ENCODE measurements at regions not wholly inside any gene's neighbourhood (a gene's known extent, or its start where the extent isn't known, plus 50 kb on each side); places are given as distances from the start of the nearest gene placed in this dataset.

DNA sequence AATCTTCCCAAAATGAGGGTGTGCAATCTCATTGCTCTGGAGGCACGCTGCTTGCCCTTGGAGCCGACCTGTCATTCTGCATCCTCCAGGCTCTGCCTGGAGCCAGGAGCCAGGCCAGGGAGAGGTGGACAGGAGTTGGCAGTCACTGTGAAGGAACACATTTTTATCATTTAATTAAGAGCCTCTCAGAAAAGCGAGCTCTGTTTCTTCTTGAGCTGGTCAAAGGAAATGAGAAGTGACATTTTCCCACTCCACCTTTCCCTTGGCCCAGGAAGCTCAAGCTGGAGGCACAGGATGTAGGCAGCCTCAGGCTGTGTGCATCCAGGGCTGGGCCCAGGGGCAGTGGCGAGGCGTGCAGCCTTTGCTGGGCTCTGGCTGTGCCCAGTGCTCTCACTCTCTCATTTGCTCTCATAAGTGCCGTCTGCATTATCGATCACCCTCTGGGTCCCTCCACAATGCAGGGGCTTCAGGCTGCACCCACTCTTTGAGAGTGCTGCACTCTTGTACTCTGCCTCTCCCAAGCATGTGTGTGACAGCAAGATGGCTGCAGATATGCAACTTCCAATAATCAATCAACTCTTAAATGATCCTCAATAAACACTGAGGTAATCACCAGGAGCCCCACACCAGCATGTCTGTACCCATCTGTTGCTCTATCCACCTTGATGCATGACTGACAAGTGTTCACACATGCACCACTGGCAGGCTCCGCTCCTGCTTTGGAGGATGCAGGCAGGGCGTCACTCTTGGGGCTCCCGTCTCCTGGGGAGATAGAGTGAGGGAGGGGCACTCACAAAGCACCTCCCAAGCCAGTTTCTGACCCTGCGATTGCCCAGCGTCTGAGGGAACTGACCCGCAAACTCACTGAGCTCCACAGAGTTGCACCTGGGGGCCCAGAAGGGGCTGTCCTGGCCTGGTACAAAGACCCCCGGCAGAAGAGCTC, 171.4 kb downstream of the ZNF248 start:
- FAIRE-seq (no peak), DNase-seq (ENCODE audit: low spot score) (no peak)

DNA sequence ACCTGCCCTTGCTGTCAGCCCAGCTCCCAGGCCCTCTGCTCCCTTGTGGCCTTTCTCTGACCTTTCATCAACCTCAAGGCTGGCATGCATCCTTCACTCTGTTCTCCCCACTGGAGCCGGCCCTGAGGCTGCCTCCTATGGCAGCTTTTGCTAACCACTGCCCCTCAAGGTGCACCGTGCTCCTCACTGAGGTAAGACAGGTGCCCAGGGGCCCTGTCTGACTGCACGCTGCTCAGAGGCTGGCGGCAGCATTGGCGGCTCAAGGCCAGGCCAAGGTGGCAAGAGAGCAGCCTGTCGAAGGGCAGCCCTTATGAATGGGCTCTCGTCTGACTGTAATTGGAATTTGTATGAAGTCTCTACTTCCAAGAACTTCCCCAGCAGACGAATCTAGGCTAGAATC, 172.6 kb downstream of the ZNF248 start:
- DNase-seq (ENCODE audit: low spot score), result no peak
- no peak for FAIRE-seq

DNA sequence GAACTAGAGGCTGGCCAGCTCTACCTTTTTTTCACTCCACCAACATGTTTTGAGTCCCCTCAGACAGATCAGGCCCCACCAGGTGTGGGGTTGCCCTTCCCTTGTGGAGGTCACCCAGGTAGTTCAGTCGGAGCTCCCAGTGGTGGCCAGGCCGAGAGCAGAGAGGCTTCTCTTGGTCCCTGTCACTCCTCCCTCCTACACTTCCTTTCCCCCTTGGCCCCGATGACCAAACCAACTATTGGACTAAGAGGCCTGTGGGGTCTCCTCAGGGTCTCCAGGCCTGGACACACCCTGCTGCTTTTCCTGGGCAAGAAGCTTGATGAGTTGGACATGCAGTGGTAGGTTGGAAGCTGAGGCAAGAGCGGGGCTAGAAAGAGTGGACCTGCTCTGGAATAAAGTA, 174.8 kb downstream of the ZNF248 start:
- FAIRE-seq, result no peak
- no peak for DNase-seq (ENCODE audit: low spot score)

DNA sequence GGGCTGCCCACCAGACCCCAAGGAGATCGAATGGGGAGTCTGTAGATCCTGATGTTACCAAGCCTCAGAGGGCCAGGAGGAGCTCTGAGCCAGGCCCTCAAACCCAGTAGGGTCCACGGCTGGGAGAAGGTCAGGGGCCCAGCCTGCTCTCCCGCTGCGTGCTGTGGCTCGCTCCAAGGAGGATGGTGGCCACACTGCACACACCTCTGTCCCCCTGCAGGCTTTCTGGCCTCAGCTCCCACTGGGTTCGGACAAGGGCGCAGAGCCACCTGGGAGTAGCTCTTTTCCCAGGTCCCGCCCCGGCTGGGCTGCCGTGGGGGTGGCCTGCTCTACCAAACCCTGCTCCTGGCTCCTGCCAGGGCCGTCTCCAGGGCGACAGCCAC, 175.8 kb downstream of the ZNF248 start:
- no peak for DNase-seq (ENCODE audit: low spot score)
- no peak for FAIRE-seq

DNA sequence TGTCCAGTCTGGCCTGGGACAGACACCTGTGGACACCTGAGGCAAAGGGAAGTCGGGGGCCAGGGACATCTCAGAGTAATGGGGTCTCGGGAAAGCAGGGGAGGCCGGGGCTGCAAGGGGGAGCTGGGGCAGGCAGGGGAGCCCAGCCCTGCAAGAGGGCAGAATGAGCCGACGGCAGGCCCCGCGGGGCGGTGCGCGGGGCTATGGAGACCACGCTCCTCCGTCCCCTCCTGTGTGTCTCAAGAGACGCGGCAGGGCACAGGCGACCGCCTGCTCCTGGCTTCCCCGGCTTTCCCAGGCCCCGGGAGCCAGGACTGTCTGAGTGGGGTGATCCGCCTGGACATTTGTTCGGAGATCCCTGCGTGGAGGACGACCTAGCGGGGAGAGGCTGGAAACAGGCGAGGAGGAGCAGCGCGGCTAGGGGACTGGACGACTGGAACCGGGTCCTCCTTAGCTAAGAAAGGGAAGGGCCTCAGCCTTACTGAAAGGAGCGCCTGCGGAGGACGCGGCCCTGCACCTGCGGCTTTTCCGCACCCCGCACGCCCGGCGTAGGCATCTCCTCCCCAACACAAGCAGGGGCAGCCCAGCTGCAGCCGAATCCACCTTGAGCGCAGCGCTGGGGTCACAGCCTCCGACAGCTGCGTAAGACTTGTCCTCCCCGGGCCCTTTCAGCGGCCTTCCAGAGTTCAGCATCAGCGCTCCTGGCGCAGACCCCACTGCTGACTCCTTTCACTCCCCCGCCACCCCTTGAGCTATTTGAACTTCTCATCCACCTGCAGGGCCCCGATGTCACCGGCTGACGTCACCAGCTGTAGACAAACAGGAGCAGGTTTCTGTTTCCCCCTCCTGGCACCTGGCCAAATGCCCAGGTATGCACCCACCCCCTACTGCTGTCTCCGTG, 176.4 kb downstream of the ZNF248 start:
- no peak for FAIRE-seq

DNA sequence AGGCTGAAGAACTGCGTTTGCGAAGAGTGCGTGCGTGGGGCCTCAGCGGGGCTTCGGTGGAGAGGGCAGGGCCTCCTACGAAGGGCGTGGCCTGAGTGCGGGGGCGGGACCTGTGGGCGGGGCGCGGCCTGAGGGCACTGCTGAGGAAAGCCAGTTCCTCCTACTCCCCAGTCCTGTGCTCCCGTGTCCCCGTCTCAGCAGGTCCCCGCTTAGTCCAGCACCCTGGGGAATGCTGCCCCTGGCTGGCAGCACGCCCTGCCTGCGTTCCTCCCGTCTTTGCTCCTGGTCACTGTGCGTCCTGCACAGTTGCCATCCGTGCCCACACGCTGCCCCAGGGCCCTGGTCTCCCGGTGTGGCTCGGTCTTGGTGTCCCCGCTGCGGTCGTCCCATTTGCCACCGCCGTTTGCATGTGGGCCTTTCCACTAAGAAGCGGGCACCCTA, 177.1 kb downstream of the ZNF248 start:
- no peak for DNase-seq (ENCODE audit: low spot score)
- no peak for FAIRE-seq

More for the DNA sequence above, 176.4 kb downstream of the ZNF248 start:
- no peak for DNase-seq (ENCODE audit: low spot score)

DNA sequence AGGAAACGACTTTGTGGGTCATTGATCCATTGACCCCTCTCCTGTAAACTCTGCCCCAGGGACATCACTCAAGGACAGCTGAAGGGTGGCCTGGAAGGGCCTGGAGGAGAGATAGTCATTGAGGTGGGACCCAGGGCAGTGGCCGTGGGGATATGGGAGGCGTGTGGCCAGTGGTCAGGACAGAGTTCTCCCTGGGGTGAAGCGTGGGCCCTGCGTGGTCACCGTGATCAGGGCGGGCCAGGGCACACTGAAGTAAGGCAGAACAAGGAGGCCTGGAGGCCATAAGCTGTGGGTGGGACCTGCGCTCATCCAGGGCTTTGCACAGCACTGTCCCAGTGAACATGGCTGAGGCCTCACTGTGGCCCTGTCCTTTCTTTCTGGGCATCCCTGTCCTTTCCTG, 177.9 kb downstream of the ZNF248 start:
- DNase-seq (ENCODE audit: low spot score), result no peak

DNA sequence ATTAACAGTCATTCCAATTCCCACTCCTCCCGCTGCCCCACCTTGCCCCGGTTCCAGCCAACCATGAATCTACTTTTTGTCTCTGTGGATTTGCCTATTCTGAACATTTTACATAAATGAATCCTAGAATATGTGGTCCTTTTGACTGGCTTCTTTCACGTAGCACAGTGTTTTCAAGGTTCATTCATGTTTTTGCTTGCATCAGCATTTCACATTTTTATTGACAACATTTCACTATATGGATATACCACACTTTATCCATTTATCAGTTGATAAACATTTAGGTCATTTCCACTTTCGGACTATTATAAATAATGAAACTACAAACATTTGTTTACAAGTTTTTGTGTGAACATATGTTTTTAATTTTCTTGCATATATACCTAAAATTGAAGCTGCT, 182.0 kb downstream of the ZNF248 start:
- no peak for FAIRE-seq

More for the DNA sequence above, 177.9 kb downstream of the ZNF248 start:
- FAIRE-seq, result no peak

DNA sequence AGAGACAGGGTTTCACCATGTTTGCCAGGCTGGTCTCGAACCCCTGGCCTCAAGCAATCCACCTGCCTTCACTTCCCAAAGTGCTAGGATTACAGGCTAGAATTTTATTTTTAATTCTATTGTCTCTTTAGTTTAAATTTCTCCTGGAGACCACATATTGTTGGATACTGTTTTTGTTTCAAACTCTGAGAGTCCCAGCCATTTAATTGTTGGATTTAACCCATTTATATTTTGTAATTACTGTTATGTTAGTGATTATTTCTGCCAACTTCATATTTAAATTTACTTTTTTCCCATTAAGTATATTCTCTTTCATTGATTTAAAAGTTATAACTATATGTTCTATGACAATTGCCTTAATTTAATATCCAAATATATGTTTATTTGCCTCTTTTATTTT, 185.6 kb downstream of the ZNF248 start:
- FAIRE-seq, result no peak
- no peak for DNase-seq (ENCODE audit: low spot score)

More for the DNA sequence above, 182.0 kb downstream of the ZNF248 start:
- DNase-seq (ENCODE audit: low spot score), result no peak

DNA sequence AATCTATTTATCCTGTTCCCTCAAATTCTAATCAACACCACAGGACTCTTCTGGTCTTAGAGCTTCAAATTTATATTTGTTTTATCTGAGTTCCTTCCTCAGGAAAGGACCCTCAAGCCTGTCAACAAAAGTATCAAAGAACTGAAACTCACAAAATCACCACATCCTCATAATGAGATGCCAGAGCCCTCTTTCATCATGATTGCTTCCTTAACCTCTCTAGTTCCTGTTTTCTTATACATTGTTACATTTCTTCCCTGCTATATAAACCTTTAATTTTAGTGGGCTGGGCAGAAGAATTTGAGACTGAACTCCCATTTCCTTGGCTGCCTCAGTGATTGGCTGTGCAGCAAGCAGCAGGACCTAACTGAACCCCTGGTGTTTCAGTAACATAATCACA, 189.7 kb downstream of the ZNF248 start:
- DNase-seq (ENCODE audit: low spot score), result no peak
- FAIRE-seq, result no peak

DNA sequence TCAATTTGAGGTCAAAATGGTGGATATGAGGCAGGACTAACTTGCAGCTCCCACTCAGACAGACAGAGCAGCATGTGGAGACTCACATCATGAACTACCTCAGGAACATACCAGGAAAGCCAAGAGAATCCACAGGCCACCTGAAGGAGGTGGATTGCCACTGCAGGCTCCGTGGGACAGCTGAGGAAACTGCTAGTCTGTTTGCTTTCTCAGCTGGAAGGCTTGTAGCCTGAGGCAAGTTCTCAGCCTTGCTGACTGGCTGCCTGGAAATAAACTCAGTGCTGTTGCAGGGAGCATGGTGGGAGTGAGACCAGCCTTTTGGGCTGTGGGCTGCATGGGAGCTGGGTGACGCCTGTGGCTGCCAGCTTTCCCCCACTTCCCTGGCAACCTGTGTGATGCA, 202.9 kb downstream of the ZNF248 start:
- FAIRE-seq, result no peak
- no peak for DNase-seq (ENCODE audit: low spot score)

DNA sequence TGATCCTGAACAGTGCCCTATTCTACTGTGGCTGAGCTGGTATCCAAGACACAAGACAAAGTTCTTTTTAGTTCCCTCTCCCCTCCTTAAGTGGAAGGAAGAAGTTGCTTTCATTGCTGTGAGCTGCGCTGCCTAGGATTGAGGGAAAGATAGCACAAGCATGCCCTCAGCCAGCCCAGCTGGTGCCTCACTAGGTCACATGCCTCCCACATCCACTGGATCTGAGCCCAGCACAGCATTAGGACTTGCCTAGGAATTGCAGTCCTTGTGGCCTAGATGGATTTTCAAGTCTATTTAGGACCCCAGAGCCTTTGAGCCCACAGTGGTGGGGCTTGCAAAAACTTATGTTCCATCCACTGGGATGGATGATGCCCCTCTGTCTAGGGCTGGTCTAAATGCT, 214.2 kb downstream of the ZNF248 start:
- no peak for FAIRE-seq
- no peak for DNase-seq (ENCODE audit: low spot score)

DNA sequence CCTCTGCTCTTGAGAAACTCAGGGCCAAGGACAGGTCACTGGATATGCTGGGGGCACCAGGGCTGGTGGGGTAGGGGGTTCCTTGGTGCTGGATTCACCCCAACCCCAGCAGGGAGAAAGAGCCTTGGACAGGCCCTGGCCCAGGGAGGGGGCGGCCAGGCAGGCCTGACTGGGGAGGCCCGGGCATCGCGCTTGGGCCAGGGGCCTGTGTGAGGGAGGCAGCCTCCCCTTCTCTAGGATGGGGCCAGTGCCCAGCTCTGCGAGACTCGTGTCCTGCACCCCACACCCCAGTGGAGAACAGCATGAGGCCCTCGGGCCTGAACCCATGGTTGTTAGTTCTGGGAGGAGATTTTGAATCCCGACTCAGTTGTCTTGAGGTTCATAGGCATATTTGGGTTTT, 217.1 kb downstream of the ZNF248 start:
- DNase-seq (ENCODE audit: low spot score) (no peak), FAIRE-seq (no peak)

DNA sequence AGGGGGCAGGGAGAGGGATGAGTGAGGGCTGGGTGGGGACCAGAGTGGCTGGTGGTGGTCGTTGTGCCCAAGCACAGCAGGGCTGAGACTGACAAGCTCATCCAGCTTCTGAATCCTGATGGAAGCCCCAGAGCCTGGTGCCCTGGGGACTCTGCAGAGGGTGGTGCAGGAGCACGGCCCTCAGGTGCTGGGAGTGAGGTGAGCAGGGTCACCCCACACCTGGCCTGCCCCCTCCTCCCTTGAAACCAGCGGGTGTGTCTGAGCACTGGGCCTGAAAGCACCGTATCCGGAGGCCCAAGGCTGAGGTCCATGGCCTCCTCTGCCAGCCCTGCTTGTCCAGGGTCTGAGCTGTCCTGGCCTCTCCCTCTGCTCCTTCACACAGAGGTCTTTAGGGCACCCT, 218.2 kb downstream of the ZNF248 start:
- no peak for FAIRE-seq

DNA sequence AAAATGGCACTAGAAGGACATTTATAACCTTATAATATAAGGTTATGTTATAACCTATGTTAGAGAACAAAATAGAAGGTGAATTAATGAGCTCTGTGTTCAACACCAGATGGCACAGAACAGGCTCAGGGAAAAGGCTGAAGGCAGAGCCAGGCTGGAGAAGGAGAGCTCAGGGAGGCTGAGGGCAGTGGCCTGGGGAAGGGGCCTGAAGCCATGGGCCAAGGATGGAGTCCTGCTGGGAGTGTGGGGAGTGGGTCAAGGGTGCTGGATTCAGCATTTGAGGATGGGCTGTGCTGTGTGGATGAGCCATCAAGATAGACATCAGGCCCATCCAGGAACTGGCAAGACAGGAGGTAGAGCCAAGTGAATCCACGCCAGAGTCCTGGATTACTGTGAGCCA, 218.8 kb downstream of the ZNF248 start:
- no peak for DNase-seq (ENCODE audit: low spot score)
- no peak for FAIRE-seq

More for the DNA sequence above, 218.2 kb downstream of the ZNF248 start:
- DNase-seq (ENCODE audit: low spot score), result no peak

DNA sequence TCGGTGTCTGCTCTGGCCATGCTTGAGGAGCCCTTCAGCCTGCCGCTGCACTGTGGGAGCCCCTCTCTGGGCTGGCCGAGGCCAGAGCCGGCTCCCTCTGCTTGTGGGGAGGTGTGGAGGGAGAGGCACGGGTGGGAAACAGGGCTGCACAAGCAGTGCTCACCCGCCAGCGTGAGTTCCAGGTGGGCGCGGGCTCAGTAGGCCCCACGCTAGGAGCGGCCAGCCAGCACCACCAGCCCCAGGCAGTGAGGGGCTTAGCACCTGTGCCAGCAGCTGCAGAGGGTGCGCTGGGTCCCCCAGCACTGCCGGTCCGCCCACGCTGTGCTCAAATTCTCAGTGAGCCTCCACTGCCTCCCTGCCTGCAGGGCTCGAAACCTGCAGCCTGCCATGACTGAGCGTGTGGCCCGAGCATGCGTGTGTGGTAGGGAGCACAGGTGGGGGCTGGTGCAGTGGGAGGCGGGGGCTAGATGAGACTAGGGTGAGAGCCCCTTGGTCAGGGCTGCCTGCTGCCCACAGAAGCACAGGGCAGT, 223.0 kb downstream of the ZNF248 start:
- FAIRE-seq (no peak), DNase-seq (ENCODE audit: low spot score) (no peak)

DNA sequence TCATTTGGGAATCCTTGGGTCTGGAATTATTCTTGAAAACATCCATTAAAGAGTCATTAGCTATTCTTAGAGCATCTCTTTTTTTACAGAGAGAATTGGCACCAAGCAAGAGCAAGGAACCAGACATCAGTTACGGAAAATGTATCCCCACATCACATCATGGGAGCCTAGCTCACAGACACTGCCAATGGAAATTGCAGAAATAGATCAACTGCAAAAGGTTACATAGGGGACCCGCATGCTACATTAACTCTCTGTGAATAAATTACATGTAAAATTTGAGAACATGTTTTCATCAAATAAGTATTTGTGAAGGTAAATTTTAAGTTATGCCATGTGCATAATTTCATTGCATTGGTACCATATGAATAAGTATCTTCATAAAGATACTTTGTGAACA, 224.8 kb downstream of the ZNF248 start:
- FAIRE-seq (no peak), DNase-seq (ENCODE audit: low spot score) (no peak)

DNA sequence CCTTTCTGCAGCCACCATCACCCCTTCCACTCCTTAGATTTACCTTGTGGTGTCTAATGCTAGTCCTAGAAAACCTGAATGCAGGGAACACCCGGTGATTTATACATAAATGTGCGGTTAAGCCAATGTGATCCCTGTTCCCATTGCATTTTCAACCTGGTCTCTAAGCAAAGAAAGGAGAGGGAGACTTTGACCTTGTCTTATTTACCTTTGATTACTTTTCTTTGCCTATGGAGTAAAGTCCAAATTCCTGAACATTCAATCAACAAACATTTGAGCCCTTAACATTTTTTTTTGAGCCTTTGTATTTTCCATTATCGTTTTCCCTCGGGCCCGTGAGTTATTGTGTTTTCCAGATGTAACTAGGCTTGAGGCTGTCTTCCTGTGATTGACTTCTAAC, 233.9 kb downstream of the ZNF248 start:
- no peak for FAIRE-seq
- no peak for DNase-seq (ENCODE audit: low spot score)

DNA sequence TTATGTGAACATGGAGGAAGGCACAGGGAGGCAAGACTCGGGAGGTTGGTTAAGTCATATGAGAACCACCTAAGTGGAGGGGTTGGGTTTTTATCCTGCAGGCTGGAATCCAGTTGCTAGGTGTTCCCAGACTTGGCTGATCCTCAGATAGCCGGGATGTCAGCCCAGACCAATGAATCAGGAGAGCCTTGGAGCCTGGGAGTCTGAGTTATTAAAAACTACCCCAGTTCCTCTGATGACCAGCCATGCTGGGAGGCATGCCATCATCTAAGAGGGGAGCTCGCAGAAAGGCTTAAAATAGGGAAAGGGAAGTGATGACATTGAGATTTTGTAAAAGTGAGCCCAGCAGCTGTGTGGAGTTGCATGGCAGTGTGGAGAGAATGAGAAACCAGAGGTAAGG, 238.1 kb downstream of the ZNF248 start:
- FAIRE-seq, result no peak
- DNase-seq (ENCODE audit: low spot score), result no peak

DNA sequence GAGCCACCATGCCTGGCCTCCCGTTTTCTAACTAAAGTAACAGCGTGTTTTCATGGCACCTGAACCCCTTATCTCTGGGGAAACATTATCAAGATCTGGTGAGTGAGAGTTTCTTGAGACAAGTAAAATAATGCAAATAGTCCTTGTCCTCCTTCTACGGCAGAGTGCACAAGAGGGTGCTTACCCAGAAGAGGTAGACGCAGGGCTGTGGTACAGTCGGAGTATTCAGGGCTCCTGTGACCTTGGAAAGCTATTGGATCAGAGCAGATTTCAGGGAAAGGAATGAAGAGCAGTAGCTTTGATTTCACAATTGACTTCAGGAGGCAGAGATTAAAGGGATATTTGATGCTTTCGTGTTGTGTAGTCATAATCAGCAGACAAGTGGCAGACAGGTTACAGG, 269.1 kb downstream of the ZNF248 start:
- FAIRE-seq (no peak), DNase-seq (ENCODE audit: low spot score) (no peak)

DNA sequence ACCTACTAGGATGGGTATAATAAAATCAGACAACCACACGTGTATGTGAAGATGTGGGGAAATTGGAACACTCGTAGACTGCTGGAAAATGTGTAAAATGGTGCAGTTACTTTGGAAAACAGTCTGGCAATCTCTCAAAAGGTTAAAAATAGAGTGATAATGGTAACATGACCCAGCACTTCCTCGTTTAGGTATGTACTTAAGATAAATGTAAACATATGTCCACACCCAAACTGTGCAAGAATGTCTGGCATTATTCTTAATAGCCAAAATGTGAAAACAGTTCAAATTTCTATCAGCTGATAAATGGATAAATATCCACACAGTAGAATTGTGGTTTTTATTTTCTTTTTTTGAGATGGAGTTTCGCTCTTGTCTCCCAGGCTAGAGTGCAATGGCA, 272.8 kb downstream of the ZNF248 start:
- FAIRE-seq (no peak), DNase-seq (ENCODE audit: low spot score) (no peak)

DNA sequence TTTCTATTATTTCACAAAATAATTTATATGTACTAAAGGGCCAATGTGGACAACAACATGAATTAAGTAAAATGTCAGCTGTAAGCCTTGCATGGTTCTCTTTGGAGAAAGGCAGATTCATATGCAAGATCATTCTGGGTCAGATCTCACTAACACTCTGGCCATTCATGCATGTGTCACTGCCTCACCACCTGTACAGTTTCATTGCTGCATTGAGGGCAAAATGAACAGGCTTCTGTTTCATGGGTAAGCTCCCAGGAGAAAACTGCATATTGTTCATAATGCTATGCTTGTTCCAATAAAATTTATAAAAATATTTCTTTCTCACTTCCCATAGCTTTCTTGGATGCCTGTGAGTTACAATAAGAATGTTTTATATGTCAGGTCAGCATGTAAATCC, 275.2 kb downstream of the ZNF248 start:
- FAIRE-seq, result no peak
- no peak for DNase-seq (ENCODE audit: low spot score)

Measured in RCC 7860 (cell line).